SK-N-SH treated with all-trans-retinoic acid at 6 μM for 48 hours (cell line): ENCODE measurements at regions not wholly inside any gene's neighbourhood (a gene's known extent, or its start where the extent isn't known, plus 50 kb on each side); places are given as distances from the start of the nearest gene placed in this dataset.

ENCODE experiments used
- ATAC-seq: fragments of 200-7000 bp; cut with Tn5 transposase; 3 replicates; pipeline ENCODE4 v1.9.1; 2020; ENCODE audit warnings: mild to moderate bottlenecking, moderate library complexity
- ARNTL ChIP-seq: fragments of 450-650 bp; formaldehyde crosslinking; IDR thresholded peaks from 2 replicates; pipeline ENCODE4 v1.5.0; 2020; ENCODE audit warnings: low read depth, mild to moderate bottlenecking, moderate library complexity, borderline replicate concordance
- CREB5 ChIP-seq: fragments of 250-450 bp; sonication (Bioruptor Pico); IDR thresholded peaks from 2 replicates; pipeline ENCODE4 v1.5.1; 2020; ENCODE audit warnings: low read depth, mild to moderate bottlenecking, moderate library complexity
- CSDC2 ChIP-seq: fragments of 250-450 bp; sonication (Bioruptor Pico); IDR thresholded peaks from 2 replicates; pipeline ENCODE4 v1.5.0; 2020; ENCODE audit warnings: mild to moderate bottlenecking, moderate library complexity
- CSRNP3 ChIP-seq: fragments of 250-450 bp; sonication (Bioruptor Pico); IDR thresholded peaks from 2 replicates; pipeline ENCODE4 v1.5.1; 2021; ENCODE audit warnings: mild to moderate bottlenecking, moderate library complexity
- ESRRG ChIP-seq: fragments of 250-450 bp; sonication (Bioruptor Pico); IDR thresholded peaks from 2 replicates; pipeline ENCODE4 v1.6.1; 2021; ENCODE audit warnings: mild to moderate bottlenecking
- GLIS3 ChIP-seq: fragments of 250-450 bp; sonication (Bioruptor Pico); IDR thresholded peaks from 2 replicates; pipeline ENCODE4 v1.5.0; 2020; ENCODE audit warnings: mild to moderate bottlenecking, moderate library complexity
- ISL1 ChIP-seq: fragments of 250-450 bp; sonication (Bioruptor Pico); IDR thresholded peaks from 2 replicates; pipeline ENCODE4 v2.1.2; 2022; ENCODE audit warnings: mild to moderate bottlenecking, moderate library complexity
- OSR1 ChIP-seq: fragments of 250-450 bp; sonication (Bioruptor Pico); IDR thresholded peaks from 2 replicates; pipeline ENCODE4 v1.8.0; 2022; ENCODE audit warnings: moderate library complexity, mild to moderate bottlenecking, inconsistent platforms
- PATZ1 ChIP-seq: fragments of 250-450 bp; sonication (Bioruptor Pico); IDR thresholded peaks from 2 replicates; pipeline ENCODE4 v1.8.0; 2020; ENCODE audit warnings: mild to moderate bottlenecking, moderate library complexity, borderline replicate concordance
- POU6F1 ChIP-seq: fragments of 250-450 bp; sonication (Bioruptor Pico); IDR thresholded peaks from 2 replicates; pipeline ENCODE4 v1.8.0; 2021; ENCODE audit warnings: low read depth, mild to moderate bottlenecking, moderate library complexity, borderline replicate concordance
- PPARA ChIP-seq: fragments of 250-450 bp; sonication (Bioruptor Pico); IDR thresholded peaks from 2 replicates; pipeline ENCODE4 v1.5.0; 2020; ENCODE audit warnings: mild to moderate bottlenecking, borderline replicate concordance
- RARB ChIP-seq: fragments of 250-450 bp; sonication (Bioruptor Pico); IDR thresholded peaks from 2 replicates; pipeline ENCODE4 v1.8.0; 2021; ENCODE audit warnings: mild to moderate bottlenecking, moderate library complexity
- TCF4 ChIP-seq: fragments of 250-450 bp; sonication (Bioruptor Pico); IDR thresholded peaks from 2 replicates; pipeline ENCODE4 v1.8.0; 2021; ENCODE audit warnings: mild to moderate bottlenecking, moderate library complexity, borderline replicate concordance
- ZC3H10 ChIP-seq: fragments of 250-450 bp; sonication (Bioruptor Pico); IDR thresholded peaks from 2 replicates; pipeline ENCODE4 v1.5.1; 2021; ENCODE audit warnings: mild to moderate bottlenecking, moderate library complexity
- ZFP3 ChIP-seq: fragments of 250-450 bp; sonication (Bioruptor Pico); IDR thresholded peaks from 2 replicates; pipeline ENCODE4 v1.5.0; 2020; ENCODE audit warnings: mild to moderate bottlenecking, moderate library complexity
- ZFP30 ChIP-seq: fragments of 450-650 bp; formaldehyde crosslinking; IDR thresholded peaks from 2 replicates; pipeline ENCODE4 v1.5.0; 2022; ENCODE audit warnings: mild to moderate bottlenecking, moderate library complexity
- ZNF565 ChIP-seq: fragments of 450-650 bp; formaldehyde crosslinking; conservative IDR thresholded peaks from 2 replicates; pipeline ENCODE4 v1.5.0; 2020; ENCODE audit warnings: low read depth, mild to moderate bottlenecking, moderate library complexity
- ZNF70 ChIP-seq: fragments of 450-650 bp; formaldehyde crosslinking; IDR thresholded peaks from 2 replicates; pipeline ENCODE4 v1.5.0; 2020; ENCODE audit warnings: mild to moderate bottlenecking, moderate library complexity
- ZNF8 ChIP-seq: fragments of 450-650 bp; formaldehyde crosslinking; IDR thresholded peaks from 2 replicates; pipeline ENCODE4 v1.5.0; 2020; ENCODE audit warnings: mild to moderate bottlenecking, moderate library complexity

- TF ChIP-seq CSDC2 (CRISPR knock-in tag) (no peak), ZC3H10 (CRISPR knock-in tag) (no peak)
- TF ChIP-seq, all 23 proteins: peak for 0
- ATAC-seq: no peak
Observed at GRCh38 chr5:6066016-6066415, 312.3 kb downstream of the MED10 start.

- TF ChIP-seq ZNF565: no peak
- no peak for TF ChIP-seq ARNTL (CRISPR knock-in tag)
- TF ChIP-seq OSR1 (CRISPR knock-in tag): no peak
- TF ChIP-seq GLIS3 (CRISPR knock-in tag): no peak
- TF ChIP-seq ZNF8: no peak
- TF ChIP-seq PPARA (CRISPR knock-in tag): no peak
- TF ChIP-seq CREB5 (CRISPR knock-in tag): no peak
- TF ChIP-seq ZC3H10 (CRISPR knock-in tag): no peak
- no peak for TF ChIP-seq POU6F1 (CRISPR knock-in tag)
- TF ChIP-seq ZFP30: no peak
- TF ChIP-seq TCF4 (CRISPR knock-in tag): no peak
- TF ChIP-seq CSRNP3 (CRISPR knock-in tag): no peak
- no peak for TF ChIP-seq CSDC2 (CRISPR knock-in tag)
- no peak for TF ChIP-seq ZNF70
- no peak for TF ChIP-seq ZFP3
- no peak for TF ChIP-seq RARB (CRISPR knock-in tag)
- no peak for TF ChIP-seq ISL1 (CRISPR knock-in tag)
- TF ChIP-seq PATZ1 (CRISPR knock-in tag): no peak
- TF ChIP-seq ESRRG (CRISPR knock-in tag): no peak
- ATAC-seq: no peak
Observed at GRCh38 chr5:6059137-6059800, 319.1 kb downstream of the MED10 start.

- ATAC-seq: no peak
- TF ChIP-seq OSR1 (CRISPR knock-in tag) (no peak), PATZ1 (CRISPR knock-in tag) (no peak), ESRRG (CRISPR knock-in tag) (no peak), CREB5 (CRISPR knock-in tag) (no peak), ZNF565 (no peak), ZFP3 (no peak), RARB (CRISPR knock-in tag) (no peak), TCF4 (CRISPR knock-in tag) (no peak), ISL1 (CRISPR knock-in tag) (no peak), POU6F1 (CRISPR knock-in tag) (no peak)
Observed at GRCh38 chr5:6058055-6058715, 320.2 kb downstream of the MED10 start.
